ENCODE measurements at regions not wholly inside any gene's neighbourhood (a gene's known extent, or its start where the extent isn't known, plus 50 kb on each side); places are given as distances from the start of the nearest gene placed in this dataset.
A peak's percentile ranks its signal among the peaks of the same experiment; 100 is the strongest.

GRCh38 chr2:156703642-156704041 is 267.5 kb downstream of the GPD2 start:
- no peaks in the 10 kb centered on the region for H3K36me3 ChIP-seq
- TF ChIP-seq POLR2A (IDR thresholded peaks at IDR 0.05) = no peak
- TF ChIP-seq EP300 (IDR thresholded peaks at IDR 0.05) = no peak
- TF ChIP-seq, protein P1, sequence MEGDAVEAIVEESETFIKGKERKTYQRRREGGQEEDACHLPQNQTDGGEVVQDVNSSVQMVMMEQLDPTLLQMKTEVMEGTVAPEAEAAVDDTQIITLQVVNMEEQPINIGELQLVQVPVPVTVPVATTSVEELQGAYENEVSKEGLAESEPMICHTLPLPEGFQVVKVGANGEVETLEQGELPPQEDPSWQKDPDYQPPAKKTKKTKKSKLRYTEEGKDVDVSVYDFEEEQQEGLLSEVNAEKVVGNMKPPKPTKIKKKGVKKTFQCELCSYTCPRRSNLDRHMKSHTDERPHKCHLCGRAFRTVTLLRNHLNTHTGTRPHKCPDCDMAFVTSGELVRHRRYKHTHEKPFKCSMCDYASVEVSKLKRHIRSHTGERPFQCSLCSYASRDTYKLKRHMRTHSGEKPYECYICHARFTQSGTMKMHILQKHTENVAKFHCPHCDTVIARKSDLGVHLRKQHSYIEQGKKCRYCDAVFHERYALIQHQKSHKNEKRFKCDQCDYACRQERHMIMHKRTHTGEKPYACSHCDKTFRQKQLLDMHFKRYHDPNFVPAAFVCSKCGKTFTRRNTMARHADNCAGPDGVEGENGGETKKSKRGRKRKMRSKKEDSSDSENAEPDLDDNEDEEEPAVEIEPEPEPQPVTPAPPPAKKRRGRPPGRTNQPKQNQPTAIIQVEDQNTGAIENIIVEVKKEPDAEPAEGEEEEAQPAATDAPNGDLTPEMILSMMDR (IDR thresholded peaks at IDR 0.05) = no peak
- peak overlapping the region in 2 of 4 donors; percentile 36 to 44 for H3K27ac ChIP-seq
- no peaks in the 10 kb centered on the region for H3K9me3 ChIP-seq
- WGBS, 2 donors = 66 to 68% methylated on average over 6 of the region's 6 CpGs
- no peak overlapping the region for H3K4me3 ChIP-seq
- peaks cover 0 to 22% (median 6%) of the 10 kb centered on the region in 4 donors for H3K4me1 ChIP-seq
- DNase-seq (ENCODE audit: low spot score in 2 of 2) = no peak
- no peaks in the 10 kb centered on the region for H3K27me3 ChIP-seq

- no peak for DNase-seq (ENCODE audit: low spot score in 2 of 2)
- no peaks in the 10 kb centered on the region for H3K27me3 ChIP-seq
- no peaks in the 10 kb centered on the region for H3K9me3 ChIP-seq
- H3K4me1 ChIP-seq = peaks cover 0 to 22% (median 6%) of the 10 kb centered on the region in 4 donors
- peak overlapping the region in 2 of 4 donors; percentile 42 to 44 for H3K27ac ChIP-seq
- no peak overlapping the region for H3K4me3 ChIP-seq
- 32 to 34% methylated on average over 3 of the region's 3 CpGs for WGBS, 2 donors
- no peaks in the 10 kb centered on the region for H3K36me3 ChIP-seq
- TF ChIP-seq POLR2A (IDR thresholded peaks at IDR 0.05) = no peak
- peak in 1 of 2 donors; percentile 9 for TF ChIP-seq EP300 (IDR thresholded peaks at IDR 0.05)
Observed at GRCh38 chr2:156704132-156704531, 268.0 kb downstream of the GPD2 start.

DNA sequence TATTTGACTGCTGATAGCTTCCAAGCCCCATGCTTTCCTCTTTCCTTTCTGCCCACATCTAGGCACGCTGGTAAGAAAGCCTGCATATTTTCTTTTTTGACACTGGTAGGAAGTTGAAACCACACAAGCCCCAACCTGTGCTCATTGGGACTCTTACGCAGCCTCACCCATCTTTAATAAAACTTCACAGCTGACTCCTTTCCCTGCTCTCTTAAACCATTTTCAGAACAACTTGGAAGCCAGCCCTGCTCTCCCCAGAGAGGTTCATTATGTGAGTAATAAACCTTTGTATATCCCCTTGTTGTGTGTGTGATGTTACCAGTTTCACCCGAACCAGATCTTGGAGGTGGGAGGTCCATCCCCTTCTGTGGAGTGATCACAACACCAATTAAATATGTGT is 268.4 kb downstream of the GPD2 start:
- no peaks in the 10 kb centered on the region for H3K27me3 ChIP-seq
- H3K9me3 ChIP-seq = no peaks in the 10 kb centered on the region
- 45 to 53% methylated on average over 3 of the region's 3 CpGs for WGBS, 2 donors
- no peaks in the 10 kb centered on the region for H3K36me3 ChIP-seq
- DNase-seq (ENCODE audit: low spot score in 2 of 2) = peak; percentile 33 to 42
- peak overlapping the region in 2 of 4 donors; percentile 42 to 44 for H3K27ac ChIP-seq
- H3K4me3 ChIP-seq = no peak overlapping the region
- H3K4me1 ChIP-seq = peaks cover 0 to 22% (median 6%) of the 10 kb centered on the region in 4 donors
- no peak for TF ChIP-seq POLR2A (IDR thresholded peaks at IDR 0.05)
- no peak for TF ChIP-seq EP300 (IDR thresholded peaks at IDR 0.05)
- TF ChIP-seq, protein P1 (IDR thresholded peaks at IDR 0.05) = no peak

- Histone ChIP-seq H3K4me3 (no peak overlapping the region), H3K4me1 (peaks cover 0 to 22% (median 6%) of the 10 kb centered on the region in 4 donors), H3K9me3 (no peaks in the 10 kb centered on the region), H3K36me3 (no peaks in the 10 kb centered on the region), H3K27me3 (no peaks in the 10 kb centered on the region), H3K27ac (no peak overlapping the region)
- DNase-seq (ENCODE audit: low spot score in 2 of 2) = no peak
- WGBS, 2 donors = 89 to 90% methylated on average over 2 of the region's 2 CpGs
- TF ChIP-seq POLR2A (IDR thresholded peaks at IDR 0.05) (no peak), EP300 (IDR thresholded peaks at IDR 0.05) (no peak)
- TF ChIP-seq, protein P1 (IDR thresholded peaks at IDR 0.05) = no peak
Observed at GRCh38 chr2:156706576-156706975, 270.4 kb downstream of the GPD2 start.

GRCh38 chr2:156708051-156708450 is 271.9 kb downstream of the GPD2 start:
- TF ChIP-seq POLR2A (IDR thresholded peaks at IDR 0.05) (no peak), EP300 (IDR thresholded peaks at IDR 0.05) (no peak)
- TF ChIP-seq, protein P1 (IDR thresholded peaks at IDR 0.05) = no peak
- Histone ChIP-seq H3K4me1 (peaks cover 0 to 20% (median 6%) of the 10 kb centered on the region in 4 donors), H3K9me3 (no peaks in the 10 kb centered on the region), H3K36me3 (no peaks in the 10 kb centered on the region), H3K27ac (no peak overlapping the region), H3K4me3 (no peak overlapping the region), H3K27me3 (no peaks in the 10 kb centered on the region)
- no peak for DNase-seq (ENCODE audit: low spot score in 2 of 2)
- 94 to 98% methylated on average over 2 of the region's 2 CpGs for WGBS, 2 donors

DNA sequence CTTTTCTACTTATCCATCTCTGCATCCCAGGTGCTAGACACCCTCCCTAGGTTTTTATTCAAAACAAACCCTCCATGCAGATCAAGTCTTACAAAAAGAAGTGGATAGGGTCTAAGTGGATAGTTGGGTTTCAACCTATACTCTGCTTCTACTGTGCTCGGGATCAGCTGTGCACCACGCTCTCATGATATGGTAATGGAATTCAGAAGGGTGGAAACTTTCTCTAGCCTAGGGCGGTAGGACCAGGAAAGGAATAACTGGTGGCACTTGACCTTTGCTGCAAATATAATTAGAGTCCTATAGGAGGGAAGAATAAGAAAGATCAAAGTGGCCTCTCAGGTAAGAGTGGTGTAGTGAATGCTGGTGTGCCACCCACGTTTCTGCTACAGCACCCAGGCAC is 272.9 kb downstream of the GPD2 start:
- Histone ChIP-seq H3K4me3 (no peak overlapping the region), H3K27ac (no peak overlapping the region), H3K27me3 (no peaks in the 10 kb centered on the region), H3K4me1 (peaks cover 0 to 10% (median 2%) of the 10 kb centered on the region in 4 donors), H3K9me3 (no peaks in the 10 kb centered on the region), H3K36me3 (no peaks in the 10 kb centered on the region)
- WGBS, 2 donors = 93 to 96% methylated on average over 4 of the region's 4 CpGs
- no peak for TF ChIP-seq EP300 (IDR thresholded peaks at IDR 0.05)
- no peak for TF ChIP-seq POLR2A (IDR thresholded peaks at IDR 0.05)
- TF ChIP-seq, protein P1 (IDR thresholded peaks at IDR 0.05) = no peak
- no peak for DNase-seq (ENCODE audit: low spot score in 2 of 2)

All from tibial nerve (tissue), 4 donors.